Dedifferentiated amniotic fluid mesenchymal stem cell (primary cell): ENCODE measurements at regions not wholly inside any gene's neighbourhood (a gene's known extent, or its start where the extent isn't known, plus 50 kb on each side); places are given as distances from the start of the nearest gene placed in this dataset.

ENCODE experiments used
- DNase-seq: peaks from one replicate; pipeline ENCODE4 v3.0.0-alpha.2; 2016; ENCODE audit errors: extremely low spot score

- DNase-seq = no peak
These were observed 397.6 kb upstream of the RGMA start for GRCh38 chr15:93486407-93487117.

DNA sequence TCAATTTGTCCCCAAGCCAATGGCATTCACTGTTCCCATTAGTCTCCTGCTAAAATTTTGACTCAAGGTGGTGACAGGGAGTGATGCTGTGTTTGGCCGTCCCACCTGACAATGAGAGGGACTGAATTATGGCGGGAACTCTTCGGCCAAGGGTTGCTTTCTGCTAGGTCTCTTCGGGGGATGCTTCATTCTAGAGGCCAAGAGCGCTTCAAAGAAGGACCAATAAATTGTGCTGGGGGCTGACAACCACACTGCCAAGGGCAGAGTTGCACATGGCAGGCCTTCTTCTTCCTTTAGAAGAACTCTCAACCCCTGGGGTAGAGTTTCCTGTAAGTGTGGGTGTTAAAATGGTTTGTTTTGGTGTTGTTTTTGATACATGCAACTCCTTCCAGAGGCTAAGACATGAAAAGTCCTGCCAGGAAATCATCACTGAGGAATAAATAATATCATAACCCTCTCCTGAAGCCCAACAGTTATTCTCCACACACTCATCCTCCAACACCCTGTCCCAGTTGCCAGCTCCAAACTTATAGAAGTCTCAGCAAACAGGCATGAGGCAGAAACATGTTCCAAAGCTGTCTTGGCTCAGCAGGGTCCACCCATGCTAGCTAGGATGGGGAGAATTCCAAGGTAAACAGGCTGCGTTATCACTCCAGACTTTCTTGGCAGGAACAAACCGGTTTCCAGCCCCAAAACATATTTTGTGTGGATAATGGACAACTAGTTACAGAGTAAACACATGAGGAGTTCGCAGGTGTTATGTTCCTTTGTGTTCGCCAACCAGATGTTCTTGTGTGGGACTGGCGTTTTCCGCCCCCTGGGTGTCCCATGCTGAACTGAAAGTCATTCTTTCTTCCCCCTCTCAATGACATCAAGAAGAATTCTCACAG is 396.7 kb upstream of the RGMA start:
- no peak for DNase-seq

- no peak for DNase-seq
These were observed 394.9 kb upstream of the RGMA start for GRCh38 chr15:93483923-93484322.

DNA sequence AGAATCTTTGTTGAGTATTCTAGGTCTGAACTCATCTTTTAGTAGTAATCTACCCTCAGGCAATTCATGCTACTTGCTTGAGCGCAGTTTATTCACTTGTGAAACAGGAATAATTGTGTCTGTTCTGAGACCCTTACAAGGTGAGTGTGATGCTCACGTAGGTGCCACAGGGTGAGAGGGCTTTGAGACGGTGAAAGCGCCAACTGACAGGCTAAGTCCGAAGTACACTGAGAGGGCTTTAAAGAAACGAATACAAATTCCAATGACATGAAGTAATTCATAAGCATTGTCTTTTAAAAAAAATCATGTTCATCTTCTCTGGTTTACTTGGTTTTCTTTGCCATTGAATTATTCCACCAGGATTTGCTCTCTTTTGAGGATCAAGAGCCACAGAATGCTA is 393.7 kb upstream of the RGMA start:
- DNase-seq = no peak

DNA sequence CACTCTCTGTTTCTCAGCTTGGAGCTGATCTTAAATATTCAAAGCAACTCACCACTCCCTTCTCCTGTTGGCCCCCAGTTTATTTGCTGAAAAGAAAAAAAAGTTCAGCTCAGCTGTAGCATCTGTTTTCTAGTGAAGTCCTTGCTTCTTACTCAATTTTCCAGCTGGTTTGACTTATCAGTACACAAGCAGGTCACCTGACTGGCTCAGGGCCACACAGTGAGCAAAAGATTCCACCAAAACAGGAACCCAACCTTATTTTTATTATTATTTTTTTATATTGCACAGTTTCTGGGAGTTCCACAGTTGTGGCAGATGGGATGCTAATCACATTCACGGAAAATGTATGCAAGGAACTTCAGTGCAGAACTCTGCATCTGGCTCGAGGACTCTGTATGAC is 390.7 kb upstream of the RGMA start:
- no peak for DNase-seq

GRCh38 chr15:93478947-93479346 is 389.9 kb upstream of the RGMA start:
- no peak for DNase-seq

- DNase-seq = no peak
These were observed 388.7 kb upstream of the RGMA start for GRCh38 chr15:93477721-93478120.

DNA sequence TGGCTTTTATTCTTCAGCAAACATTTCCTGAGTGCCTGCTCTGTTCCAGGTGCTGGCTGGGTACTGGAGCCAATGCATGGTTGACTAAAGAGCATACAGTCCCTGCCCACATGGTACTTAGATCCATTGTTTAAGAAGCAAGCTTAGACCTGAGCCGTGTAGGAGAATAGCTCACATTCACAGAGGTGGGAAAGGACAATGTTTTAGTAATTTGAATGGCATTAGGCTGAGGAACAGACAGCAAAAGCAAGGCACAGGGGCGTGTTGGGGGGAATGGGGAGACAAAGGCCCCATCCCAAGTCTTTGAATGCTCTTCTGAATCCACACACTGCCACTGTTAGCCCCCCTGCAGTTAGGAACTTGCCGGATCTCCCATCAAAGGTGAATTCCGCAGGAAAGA is 388.2 kb upstream of the RGMA start:
- no peak for DNase-seq

GRCh38 chr15:93476491-93477177 is 387.6 kb upstream of the RGMA start:
- no peak for DNase-seq

DNA sequence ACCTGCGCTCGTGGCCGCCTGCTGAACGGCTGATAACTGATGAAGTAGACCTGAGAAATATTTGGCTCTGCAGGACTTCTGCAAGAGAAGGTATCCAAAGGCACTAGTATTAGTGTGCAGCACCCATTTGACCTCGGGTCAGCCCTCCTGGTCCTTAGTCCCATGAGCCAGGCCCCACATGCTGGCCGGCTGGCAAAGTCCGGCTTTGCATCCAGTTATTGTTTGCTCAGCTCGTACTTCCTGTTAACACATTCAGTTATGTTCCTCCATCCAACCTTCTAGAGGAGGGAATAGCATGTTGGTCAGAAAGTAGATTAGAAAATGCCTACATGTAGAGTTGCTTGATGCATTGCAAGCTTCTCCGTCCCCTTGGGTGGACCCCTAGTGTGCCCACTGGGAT is 385.7 kb upstream of the RGMA start:
- no peak for DNase-seq

GRCh38 chr15:93469994-93470393 is 381.0 kb upstream of the RGMA start:
- DNase-seq = no peak

DNA sequence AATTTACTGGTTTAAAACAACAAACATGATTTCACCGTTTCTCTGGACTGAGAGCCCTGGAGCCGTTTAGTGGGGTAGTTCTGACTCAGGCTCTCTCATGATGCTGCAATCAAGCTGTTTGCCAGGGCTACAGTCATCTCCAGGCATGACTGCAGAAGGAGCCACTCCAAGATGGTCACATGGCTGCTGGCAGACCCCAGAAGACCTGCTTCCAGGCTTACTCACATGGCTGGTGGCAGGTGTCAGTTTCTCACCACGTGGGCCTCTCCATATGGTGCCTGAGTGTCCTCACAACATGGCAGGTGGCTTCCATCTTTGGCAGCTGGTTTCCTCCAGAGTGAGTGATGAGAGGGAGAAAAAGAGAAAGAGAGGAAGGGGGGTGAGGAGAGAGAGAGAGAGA is 378.3 kb upstream of the RGMA start:
- DNase-seq = no peak

DNA sequence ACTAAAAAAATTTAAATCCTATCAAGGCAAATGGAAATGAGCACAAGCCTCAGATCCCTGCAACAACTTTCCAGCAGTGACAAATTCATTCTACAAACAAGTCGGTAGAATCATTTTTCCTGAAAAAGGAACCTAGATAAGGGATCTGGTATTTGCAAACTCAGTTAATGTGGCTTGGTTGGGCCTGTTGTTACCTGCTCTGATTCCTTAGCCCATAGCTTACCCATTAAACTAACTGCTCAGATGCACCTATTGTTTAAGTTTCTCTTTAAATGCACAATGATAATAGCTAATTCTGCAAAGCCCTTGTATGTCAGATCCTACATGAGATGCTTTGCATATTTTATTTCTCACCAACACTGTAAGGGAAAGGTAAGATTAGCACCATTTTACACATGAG is 377.4 kb upstream of the RGMA start:
- no peak for DNase-seq

DNA sequence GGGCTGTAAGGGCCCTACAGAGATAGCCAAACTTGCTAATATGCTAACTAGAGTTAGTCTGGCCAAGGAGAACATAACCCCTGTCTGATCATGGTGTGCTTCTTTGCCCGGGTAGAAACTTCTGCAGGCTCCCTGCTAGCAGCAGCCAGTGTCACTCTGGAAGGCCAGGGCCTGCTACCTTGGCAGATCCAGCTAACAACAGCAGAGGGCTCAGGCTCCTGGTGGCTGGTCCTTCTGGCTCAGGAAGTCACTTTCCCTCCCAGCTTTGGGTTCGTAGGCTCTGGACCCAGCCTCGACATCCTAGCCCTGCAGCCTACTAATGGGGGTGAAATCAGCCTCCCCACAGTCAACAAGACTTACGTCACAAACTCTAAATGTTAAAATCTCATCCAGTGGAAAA is 373.7 kb upstream of the RGMA start:
- DNase-seq = no peak

- DNase-seq = no peak
These were observed 371.7 kb upstream of the RGMA start for GRCh38 chr15:93460717-93461116.

DNA sequence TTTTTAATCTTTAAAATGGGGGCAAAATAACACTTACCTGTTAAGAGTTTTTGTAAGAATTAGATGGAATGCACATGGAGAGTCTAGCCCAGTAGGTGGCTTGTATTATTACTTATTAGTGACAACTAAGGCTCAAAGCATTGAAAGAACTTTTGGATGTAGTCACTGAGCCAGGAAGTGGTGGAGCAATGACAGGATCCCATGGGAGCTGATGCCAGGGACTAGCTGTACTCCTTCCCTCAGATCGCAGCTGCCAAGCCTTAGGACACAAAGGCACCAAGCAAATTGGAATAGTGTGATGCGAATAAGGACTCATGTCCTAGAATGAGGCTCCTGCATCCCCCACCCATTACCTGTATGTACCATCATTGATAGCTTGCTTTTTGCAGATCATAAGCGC is 370.4 kb upstream of the RGMA start:
- DNase-seq = no peak

DNA sequence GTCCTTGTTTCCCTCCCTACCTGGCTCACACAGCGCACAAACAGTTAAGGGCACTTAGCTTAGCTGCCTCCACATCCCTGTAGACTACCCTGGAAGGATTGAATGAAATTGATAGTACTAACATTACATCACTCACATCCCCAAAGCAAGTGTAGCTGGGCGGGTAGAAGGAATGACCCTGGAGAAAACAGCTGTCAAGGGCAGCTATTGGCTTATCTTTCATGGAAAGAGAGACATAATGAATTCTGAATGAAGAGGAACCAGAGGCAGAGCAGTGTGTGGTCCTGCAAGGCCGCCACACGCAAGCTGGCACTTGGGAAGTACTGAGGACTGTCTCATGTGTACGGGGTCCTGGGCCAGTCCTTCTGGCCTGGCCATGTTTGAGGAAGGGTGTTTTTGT is 369.6 kb upstream of the RGMA start:
- DNase-seq = no peak

DNA sequence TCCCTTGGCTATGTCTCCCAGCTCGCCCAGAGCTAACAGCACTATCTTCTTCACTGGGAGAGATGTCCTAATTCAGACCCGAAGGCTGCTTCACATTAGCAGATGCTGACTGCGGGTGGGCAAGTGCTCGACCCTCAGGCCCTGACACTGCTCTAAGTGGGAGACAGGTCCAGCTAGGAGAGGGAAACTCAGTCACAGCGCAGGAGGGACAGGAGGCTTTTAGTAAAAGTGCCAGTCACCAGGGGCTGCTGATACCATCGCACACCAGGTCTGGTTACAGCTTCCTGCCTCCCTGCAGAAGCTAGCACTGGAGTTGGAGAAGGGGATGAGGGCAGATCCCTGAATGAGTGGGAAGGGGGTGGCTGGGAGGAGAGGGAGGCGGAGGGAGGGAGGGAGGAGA is 365.8 kb upstream of the RGMA start:
- DNase-seq = no peak

DNA sequence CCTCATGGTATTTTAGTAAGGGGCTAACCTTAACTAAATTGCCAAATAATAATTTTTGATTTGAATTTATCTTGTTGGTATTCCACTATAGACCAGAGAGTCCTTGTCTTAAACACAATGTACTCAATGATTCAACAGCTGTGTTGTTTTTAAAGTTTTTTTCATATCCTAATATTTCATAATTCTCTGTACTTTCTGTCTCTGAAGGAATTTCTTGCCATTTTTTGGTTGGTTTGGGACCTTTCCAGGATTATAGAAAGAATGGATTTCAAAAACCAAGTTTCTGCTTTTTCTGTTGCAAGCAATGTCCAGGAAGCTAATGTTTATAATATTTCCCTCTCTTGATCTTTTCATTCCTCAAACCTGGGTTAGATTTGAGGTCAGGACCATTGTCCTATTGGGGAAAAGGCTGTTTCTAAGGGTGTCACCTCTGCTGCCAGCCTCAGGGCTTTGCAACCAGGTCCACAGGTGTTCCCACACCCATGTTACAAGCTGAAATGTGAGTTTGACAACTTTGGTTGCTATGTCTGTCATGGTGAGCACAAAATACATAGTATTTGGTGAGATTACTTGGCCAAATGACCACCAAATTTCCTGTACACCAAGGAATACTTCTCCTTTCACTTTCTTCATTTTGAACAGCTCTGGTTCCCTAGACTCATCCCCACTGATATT is 363.7 kb upstream of the RGMA start:
- DNase-seq = no peak

DNA sequence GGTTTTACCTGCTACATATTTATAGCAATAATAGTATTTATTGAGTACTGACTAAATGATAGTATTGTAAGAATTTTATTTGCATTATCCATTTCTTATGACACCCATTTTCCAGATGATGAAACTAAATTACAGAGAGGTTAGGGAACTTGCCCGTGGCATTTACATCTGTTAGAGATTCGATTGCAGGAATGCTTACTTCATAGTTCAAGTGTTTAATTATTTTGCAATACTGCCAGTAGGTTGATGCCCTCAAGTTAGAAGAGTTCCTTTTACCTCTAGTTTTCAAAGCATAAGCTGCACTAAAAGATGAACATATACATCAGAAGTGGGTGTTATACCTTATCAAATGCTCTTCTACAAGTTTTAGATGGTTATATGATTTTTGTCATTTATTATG is 362.8 kb upstream of the RGMA start:
- no peak for DNase-seq

DNA sequence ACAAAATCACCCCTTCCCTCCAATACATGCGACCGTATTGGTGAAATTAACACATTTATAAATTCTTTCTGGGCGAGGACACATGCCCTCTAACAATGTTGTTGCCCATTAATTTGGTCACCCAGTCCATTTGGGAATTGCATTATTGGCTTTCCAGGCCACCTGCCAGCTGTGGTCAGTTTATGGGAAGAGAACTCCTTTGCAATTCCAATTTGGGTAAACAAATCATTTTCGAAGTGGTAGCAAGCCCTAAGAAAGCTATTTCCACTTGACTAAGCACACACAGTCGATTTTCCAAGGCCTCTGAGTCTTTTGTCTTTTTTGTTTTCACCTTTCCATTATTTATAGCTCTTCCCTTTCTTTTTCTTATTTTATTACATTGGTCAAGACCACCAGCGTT is 362.3 kb upstream of the RGMA start:
- no peak for DNase-seq

DNA sequence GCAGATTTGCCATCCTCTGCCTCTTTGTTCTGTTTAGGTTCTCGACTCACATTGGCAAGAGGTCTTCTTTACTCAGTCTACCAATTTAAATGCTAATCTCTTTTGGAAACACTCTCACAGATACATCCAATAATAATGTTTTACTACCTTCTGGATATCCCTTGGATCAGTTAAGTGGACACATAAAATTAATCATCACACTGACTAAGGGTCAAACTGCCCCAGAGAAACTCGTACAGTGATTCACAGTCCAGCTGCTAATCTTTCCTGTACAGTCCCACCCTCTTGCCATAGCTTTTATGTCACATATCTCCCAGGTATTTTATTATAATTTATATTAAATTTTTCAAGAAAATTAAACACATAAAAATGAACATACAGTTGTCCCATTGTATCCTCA is 360.8 kb upstream of the RGMA start:
- DNase-seq = no peak
